ENCODE measurements at regions not wholly inside any gene's neighbourhood (a gene's known extent, or its start where the extent isn't known, plus 50 kb on each side); places are given as distances from the start of the nearest gene placed in this dataset.

DNA sequence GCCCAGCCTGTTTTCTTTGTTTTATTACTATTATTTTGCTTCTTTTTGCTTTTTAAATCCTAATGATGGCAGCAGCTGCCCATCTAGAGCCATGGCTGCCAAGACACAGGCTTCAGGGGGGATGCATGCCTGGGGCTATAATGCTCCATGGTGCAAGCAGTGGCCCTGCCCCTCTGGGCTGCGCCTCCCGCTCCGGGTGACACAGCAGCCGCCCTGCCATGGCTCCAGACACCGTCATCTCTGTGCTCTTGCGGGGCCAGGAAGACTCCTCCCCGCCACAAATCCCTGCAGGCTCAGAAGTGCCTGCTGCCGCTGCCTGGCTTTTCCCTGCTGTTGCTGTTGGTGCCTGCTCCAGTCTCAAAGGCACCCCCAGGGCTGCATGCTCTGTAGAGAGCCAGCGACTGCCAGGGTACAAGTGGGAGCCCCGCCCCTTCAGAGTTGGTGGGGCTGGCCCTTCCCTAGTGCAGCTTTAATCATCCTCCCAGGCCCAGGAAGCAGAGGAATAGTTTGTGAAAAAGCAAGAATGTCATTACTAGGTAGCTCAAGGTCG is 581.5 kb downstream of the FGF9 start:
- TF ChIP-seq, protein P1, sequence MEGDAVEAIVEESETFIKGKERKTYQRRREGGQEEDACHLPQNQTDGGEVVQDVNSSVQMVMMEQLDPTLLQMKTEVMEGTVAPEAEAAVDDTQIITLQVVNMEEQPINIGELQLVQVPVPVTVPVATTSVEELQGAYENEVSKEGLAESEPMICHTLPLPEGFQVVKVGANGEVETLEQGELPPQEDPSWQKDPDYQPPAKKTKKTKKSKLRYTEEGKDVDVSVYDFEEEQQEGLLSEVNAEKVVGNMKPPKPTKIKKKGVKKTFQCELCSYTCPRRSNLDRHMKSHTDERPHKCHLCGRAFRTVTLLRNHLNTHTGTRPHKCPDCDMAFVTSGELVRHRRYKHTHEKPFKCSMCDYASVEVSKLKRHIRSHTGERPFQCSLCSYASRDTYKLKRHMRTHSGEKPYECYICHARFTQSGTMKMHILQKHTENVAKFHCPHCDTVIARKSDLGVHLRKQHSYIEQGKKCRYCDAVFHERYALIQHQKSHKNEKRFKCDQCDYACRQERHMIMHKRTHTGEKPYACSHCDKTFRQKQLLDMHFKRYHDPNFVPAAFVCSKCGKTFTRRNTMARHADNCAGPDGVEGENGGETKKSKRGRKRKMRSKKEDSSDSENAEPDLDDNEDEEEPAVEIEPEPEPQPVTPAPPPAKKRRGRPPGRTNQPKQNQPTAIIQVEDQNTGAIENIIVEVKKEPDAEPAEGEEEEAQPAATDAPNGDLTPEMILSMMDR (IDR thresholded peaks at IDR 0.05): no peak
- TF ChIP-seq POLR2A (IDR thresholded peaks at IDR 0.05): no peak
